Central memory CD8-positive, alpha-beta T cell (primary cell): ENCODE measurements at regions not wholly inside any gene's neighbourhood (a gene's known extent, or its start where the extent isn't known, plus 50 kb on each side); places are given as distances from the start of the nearest gene placed in this dataset.

ENCODE experiments used
- ATAC-seq: fragments of 150-1000 bp; cut with Tn5 transposase; replicated peaks from 2 replicates; pipeline ENCODE4 v1.10.0; 2022; ENCODE audit warnings: mild to moderate bottlenecking, moderate FRiP score, moderate number of reproducible peaks; ENCODE audit not compliant: poor library complexity, severe bottlenecking; ENCODE audit errors: extremely low read depth
- DNase-seq, 2 donors: peaks; one replicate each; pipeline ENCODE4 v3.0.0; 2021; ENCODE audit warnings: low spot score in 2 of 2
- H3K27ac Mint-ChIP-seq: one replicate; pipeline ENCODE4 v1.8.0; 2022; ENCODE audit warnings: low read depth, mild to moderate bottlenecking, moderate library complexity, mixed read lengths
- H3K27me3 Mint-ChIP-seq: one replicate; pipeline ENCODE4 v1.8.0; 2022; ENCODE audit warnings: mixed read lengths
- H3K36me3 Mint-ChIP-seq: one replicate; pipeline ENCODE4 v1.8.0; 2022; ENCODE audit warnings: mild to moderate bottlenecking, moderate library complexity, mixed read lengths; ENCODE audit not compliant: insufficient read depth
- H3K4me1 Mint-ChIP-seq: one replicate; pipeline ENCODE4 v1.8.0; 2022; ENCODE audit warnings: mixed read lengths
- H3K4me3 Mint-ChIP-seq: one replicate; pipeline ENCODE4 v1.8.0; 2022; ENCODE audit warnings: mild to moderate bottlenecking, moderate library complexity, mixed read lengths
- H3K9me3 Mint-ChIP-seq: one replicate; pipeline ENCODE4 v1.8.0; 2022; ENCODE audit warnings: mixed read lengths

- Mint-ChIP-seq H3K4me3 (no peak overlapping the region), H3K4me1 (no peaks in the 10 kb centered on the region), H3K27me3 (no peaks in the 10 kb centered on the region), H3K27ac (no peak overlapping the region), H3K9me3 (peaks cover 24% of the 10 kb centered on the region), H3K36me3 (no peaks in the 10 kb centered on the region)
- DNase-seq (no peak), ATAC-seq (no peak)
These were observed 616.6 kb downstream of the IRX1 start for GRCh38 chr5:4212071-4212739.

GRCh38 chr5:4212981-4213819 is 617.6 kb downstream of the IRX1 start:
- DNase-seq (no peak), ATAC-seq (no peak)
- Mint-ChIP-seq H3K27me3 (no peaks in the 10 kb centered on the region), H3K4me1 (no peaks in the 10 kb centered on the region), H3K9me3 (peaks cover 22% of the 10 kb centered on the region), H3K27ac (no peak overlapping the region), H3K36me3 (no peaks in the 10 kb centered on the region), H3K4me3 (no peak overlapping the region)

- peaks cover 8% of the 10 kb centered on the region for H3K9me3 Mint-ChIP-seq
- ATAC-seq, result no peak
These were observed 619.5 kb downstream of the IRX1 start for GRCh38 chr5:4215143-4215542.

GRCh38 chr5:4216142-4216541 is 620.5 kb downstream of the IRX1 start:
- no peak overlapping the region for H3K4me3 Mint-ChIP-seq
- peaks cover 18% of the 10 kb centered on the region for H3K9me3 Mint-ChIP-seq
- no peaks in the 10 kb centered on the region for H3K4me1 Mint-ChIP-seq
- ATAC-seq, result no peak
- no peak overlapping the region for H3K27ac Mint-ChIP-seq
- no peak for DNase-seq
- H3K36me3 Mint-ChIP-seq, result no peaks in the 10 kb centered on the region
- no peaks in the 10 kb centered on the region for H3K27me3 Mint-ChIP-seq

More at GRCh38 chr5:4215143-4215542, 619.5 kb downstream of the IRX1 start:
- Mint-ChIP-seq H3K4me3 (no peak overlapping the region), H3K4me1 (no peaks in the 10 kb centered on the region), H3K36me3 (no peaks in the 10 kb centered on the region), H3K27ac (no peak overlapping the region), H3K27me3 (no peaks in the 10 kb centered on the region)
- no peak for DNase-seq

- Mint-ChIP-seq H3K27ac (no peak overlapping the region), H3K36me3 (no peaks in the 10 kb centered on the region), H3K27me3 (no peaks in the 10 kb centered on the region), H3K9me3 (peaks cover 14% of the 10 kb centered on the region), H3K4me1 (no peaks in the 10 kb centered on the region), H3K4me3 (no peak overlapping the region)
- DNase-seq (no peak), ATAC-seq (no peak)
These were observed 624.4 kb downstream of the IRX1 start for GRCh38 chr5:4220016-4220415.

DNA sequence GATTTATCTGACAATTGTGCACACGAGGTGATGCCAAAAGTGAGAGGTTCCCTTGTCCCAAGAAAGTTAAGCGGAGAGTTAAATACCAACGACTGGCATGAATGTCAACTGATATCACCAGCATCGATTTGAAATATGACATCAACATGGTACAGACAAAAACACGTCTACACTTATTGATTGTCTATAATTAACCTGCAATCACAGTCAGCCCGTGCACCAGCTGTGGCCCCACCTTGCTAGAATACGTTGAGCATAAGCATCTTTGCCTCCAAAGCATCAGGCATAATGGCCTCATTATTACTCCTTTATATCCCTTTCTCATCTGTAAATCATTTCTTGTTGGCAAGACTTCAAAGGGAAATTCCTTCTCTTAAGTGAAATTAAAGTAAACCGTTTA is 625.4 kb downstream of the IRX1 start:
- no peaks in the 10 kb centered on the region for H3K4me1 Mint-ChIP-seq
- H3K27ac Mint-ChIP-seq, result no peak overlapping the region
- H3K27me3 Mint-ChIP-seq, result no peaks in the 10 kb centered on the region
- H3K4me3 Mint-ChIP-seq, result no peak overlapping the region
- H3K9me3 Mint-ChIP-seq, result peaks cover 14% of the 10 kb centered on the region
- no peaks in the 10 kb centered on the region for H3K36me3 Mint-ChIP-seq
- no peak for DNase-seq
- ATAC-seq, result no peak

GRCh38 chr5:4222147-4222546 is 626.5 kb downstream of the IRX1 start:
- Mint-ChIP-seq H3K27me3 (no peaks in the 10 kb centered on the region), H3K27ac (no peak overlapping the region), H3K9me3 (peaks cover 14% of the 10 kb centered on the region), H3K4me3 (no peak overlapping the region), H3K36me3 (no peaks in the 10 kb centered on the region), H3K4me1 (no peaks in the 10 kb centered on the region)
- DNase-seq, result no peak
- ATAC-seq, result no peak

GRCh38 chr5:4222821-4223220 is 627.2 kb downstream of the IRX1 start:
- Mint-ChIP-seq H3K27me3 (no peaks in the 10 kb centered on the region), H3K4me1 (no peaks in the 10 kb centered on the region), H3K36me3 (no peaks in the 10 kb centered on the region), H3K27ac (no peak overlapping the region), H3K9me3 (peaks cover 14% of the 10 kb centered on the region), H3K4me3 (no peak overlapping the region)
- no peak for ATAC-seq
- no peak for DNase-seq

GRCh38 chr5:4225741-4226140 is 630.1 kb downstream of the IRX1 start:
- Mint-ChIP-seq H3K27ac (no peak overlapping the region), H3K27me3 (no peaks in the 10 kb centered on the region), H3K4me1 (no peaks in the 10 kb centered on the region), H3K9me3 (peaks cover 6% of the 10 kb centered on the region), H3K36me3 (no peaks in the 10 kb centered on the region), H3K4me3 (no peak overlapping the region)
- DNase-seq (no peak), ATAC-seq (no peak)

DNA sequence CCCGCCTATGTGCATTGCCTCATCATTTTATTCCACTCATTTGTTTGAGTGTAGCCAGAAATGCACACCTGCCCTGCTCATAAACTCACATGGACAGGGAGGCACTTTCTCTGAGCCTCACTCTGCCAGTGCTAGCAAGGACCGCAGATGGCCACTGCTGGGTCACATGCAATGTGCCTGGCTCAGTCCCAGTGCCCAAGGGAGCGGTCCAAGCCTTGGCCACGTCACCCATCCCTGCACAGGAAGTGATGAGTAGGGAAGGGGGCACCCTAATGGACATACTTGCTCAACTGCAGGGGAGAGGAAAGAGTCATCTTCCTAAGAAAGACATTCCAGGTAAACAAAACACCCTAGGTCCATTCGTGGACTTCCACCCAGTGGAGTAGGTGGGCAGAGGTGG is 630.9 kb downstream of the IRX1 start:
- Mint-ChIP-seq H3K27me3 (no peaks in the 10 kb centered on the region), H3K27ac (no peak overlapping the region), H3K4me1 (no peaks in the 10 kb centered on the region), H3K4me3 (no peak overlapping the region), H3K36me3 (no peaks in the 10 kb centered on the region), H3K9me3 (no peaks in the 10 kb centered on the region)
- DNase-seq (no peak), ATAC-seq (no peak)

DNA sequence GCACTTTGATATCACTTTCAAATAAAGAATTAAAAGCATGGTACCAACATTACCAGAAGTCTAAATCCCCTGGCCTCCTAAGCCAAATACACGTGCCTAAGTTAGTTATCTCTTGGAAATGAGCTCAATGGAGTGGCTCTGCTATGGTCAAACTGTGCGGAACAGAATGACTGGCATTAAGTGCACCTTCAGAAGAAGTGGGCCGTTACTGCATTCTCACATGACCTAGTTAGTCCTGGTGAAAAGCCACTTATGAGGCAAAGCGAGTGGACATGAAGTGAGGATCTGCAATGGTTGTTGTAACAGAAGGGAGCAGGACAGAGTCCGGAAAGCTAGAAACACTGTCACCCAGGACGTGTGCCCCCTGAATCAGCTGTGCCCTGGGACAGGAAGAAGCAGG is 633.1 kb downstream of the IRX1 start:
- Mint-ChIP-seq H3K4me3 (no peak overlapping the region), H3K9me3 (peaks cover 3% of the 10 kb centered on the region), H3K36me3 (no peaks in the 10 kb centered on the region), H3K4me1 (no peaks in the 10 kb centered on the region), H3K27ac (no peak overlapping the region), H3K27me3 (no peaks in the 10 kb centered on the region)
- ATAC-seq (no peak), DNase-seq (no peak)

- Mint-ChIP-seq H3K9me3 (peaks cover 12% of the 10 kb centered on the region), H3K36me3 (no peaks in the 10 kb centered on the region), H3K27ac (no peak overlapping the region), H3K27me3 (no peaks in the 10 kb centered on the region), H3K4me1 (no peaks in the 10 kb centered on the region), H3K4me3 (no peak overlapping the region)
- DNase-seq, result no peak
- no peak for ATAC-seq
These were observed 634.0 kb downstream of the IRX1 start for GRCh38 chr5:4229414-4230292.
